ENCODE measurements at regions not wholly inside any gene's neighbourhood (a gene's known extent, or its start where the extent isn't known, plus 50 kb on each side); places are given as distances from the start of the nearest gene placed in this dataset.
"Not testable (repeated sequence)": the region's sequence is repeated elsewhere in the genome, so short reads cannot be mapped to it uniquely, and the experiment has no call there.

DNA sequence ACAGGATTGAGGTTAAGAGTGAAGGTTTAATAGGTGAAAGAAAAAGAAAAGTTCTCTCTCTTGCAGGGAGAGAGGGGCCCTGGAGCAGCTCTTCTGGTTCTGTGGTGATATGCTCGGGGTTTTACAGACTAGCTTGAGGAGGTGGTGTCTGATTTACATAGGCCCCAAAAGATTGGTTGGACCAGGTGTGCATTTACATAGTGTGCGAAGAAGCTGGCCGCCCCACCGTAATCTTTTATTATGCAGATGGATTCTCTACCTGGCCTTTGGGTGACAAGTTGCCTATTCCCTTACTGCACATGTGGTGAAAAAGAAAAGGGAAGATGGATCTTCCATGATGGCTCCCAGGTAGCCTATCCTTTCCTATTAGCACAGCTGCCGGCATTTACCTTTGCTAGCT is 219.9 kb upstream of the GRIA4 start:
- Mint-ChIP-seq H3K9me3 (ENCODE audit: low read depth) (no peaks in the 10 kb centered on the region), H3K27me3 (no peaks in the 10 kb centered on the region), H3K4me3 (no peak overlapping the region), H3K36me3 (no peaks in the 10 kb centered on the region), H3K27ac (no peak overlapping the region), H3K4me1 (ENCODE audit: low read depth) (no peaks in the 10 kb centered on the region)

GRCh38 chr11:105388006-105388405 is 221.9 kb upstream of the GRIA4 start:
- Mint-ChIP-seq H3K36me3 (no peaks in the 10 kb centered on the region), H3K9me3 (ENCODE audit: low read depth) (no peaks in the 10 kb centered on the region), H3K4me1 (ENCODE audit: low read depth) (no peaks in the 10 kb centered on the region), H3K4me3 (no peak overlapping the region), H3K27me3 (no peaks in the 10 kb centered on the region), H3K27ac (no peak overlapping the region)

DNA sequence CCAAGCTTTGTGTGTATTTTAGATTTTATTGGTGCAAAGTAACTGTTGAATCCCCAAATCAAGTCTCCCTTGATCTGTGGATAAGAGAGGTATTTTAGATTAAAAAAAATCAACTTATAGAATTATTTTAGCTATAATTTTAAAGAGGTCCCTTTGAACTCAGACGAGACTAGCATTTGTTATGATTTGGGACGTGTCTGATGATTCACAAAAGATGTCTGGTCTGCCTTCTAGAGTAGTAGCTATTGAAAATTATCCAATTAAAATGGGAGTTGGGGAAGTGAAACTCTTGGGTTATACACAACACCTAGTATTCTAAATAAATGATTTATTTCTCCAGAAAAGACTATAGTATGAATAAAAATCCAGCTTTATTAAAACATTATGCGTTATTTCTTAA is 227.9 kb upstream of the GRIA4 start:
- Mint-ChIP-seq H3K9me3 (ENCODE audit: low read depth) (no peaks in the 10 kb centered on the region), H3K27me3 (peaks cover 4% of the 10 kb centered on the region), H3K4me3 (no peak overlapping the region), H3K4me1 (ENCODE audit: low read depth) (no peaks in the 10 kb centered on the region), H3K27ac (no peak overlapping the region), H3K36me3 (no peaks in the 10 kb centered on the region)

DNA sequence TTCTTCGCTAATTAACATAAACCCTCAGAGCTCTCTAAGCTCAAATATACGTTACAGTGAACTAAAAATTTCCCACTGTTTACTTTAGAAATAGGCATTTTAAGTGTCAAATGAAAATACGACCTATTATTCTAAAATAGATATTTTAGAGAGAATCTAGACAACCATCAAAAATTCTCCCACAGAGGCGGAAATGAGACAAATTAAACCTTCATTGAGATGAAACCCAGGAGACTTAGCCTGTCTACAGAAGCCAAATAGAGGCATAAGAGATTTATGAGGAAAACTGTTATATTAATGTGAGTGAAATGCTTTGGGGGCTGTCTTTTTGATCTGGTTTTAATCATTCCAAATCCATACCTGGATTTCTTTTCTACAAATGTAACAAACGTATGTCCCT is 232.0 kb upstream of the GRIA4 start:
- Mint-ChIP-seq H3K9me3 (ENCODE audit: low read depth) (peaks cover 9% of the 10 kb centered on the region), H3K27ac (no peak overlapping the region), H3K4me1 (ENCODE audit: low read depth) (no peaks in the 10 kb centered on the region), H3K4me3 (no peak overlapping the region), H3K36me3 (no peaks in the 10 kb centered on the region), H3K27me3 (peaks cover 4% of the 10 kb centered on the region)

DNA sequence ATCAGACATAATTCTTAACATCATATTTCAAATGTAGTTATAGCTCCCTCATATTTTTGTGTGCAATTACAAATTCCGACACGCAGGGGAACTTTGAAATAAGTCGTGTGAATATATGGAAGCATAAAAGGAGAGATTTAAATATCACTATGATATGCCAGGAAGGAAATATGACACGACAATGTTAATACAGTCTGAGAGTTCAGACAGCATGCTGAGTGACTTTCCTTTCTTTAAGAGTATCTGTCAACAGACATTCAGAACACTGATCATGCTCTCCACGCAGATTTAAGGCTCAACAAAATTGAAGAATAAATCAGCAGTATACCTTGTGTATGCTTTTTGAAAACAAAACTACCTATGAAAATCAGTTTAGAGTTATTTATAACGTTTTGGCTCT is 232.6 kb upstream of the CARD18 start:
- Mint-ChIP-seq H3K36me3 (no peaks in the 10 kb centered on the region), H3K4me1 (ENCODE audit: low read depth) (no peaks in the 10 kb centered on the region), H3K9me3 (ENCODE audit: low read depth) (peaks cover 9% of the 10 kb centered on the region), H3K27me3 (no peaks in the 10 kb centered on the region), H3K4me3 (no peak overlapping the region), H3K27ac (no peak overlapping the region)

DNA sequence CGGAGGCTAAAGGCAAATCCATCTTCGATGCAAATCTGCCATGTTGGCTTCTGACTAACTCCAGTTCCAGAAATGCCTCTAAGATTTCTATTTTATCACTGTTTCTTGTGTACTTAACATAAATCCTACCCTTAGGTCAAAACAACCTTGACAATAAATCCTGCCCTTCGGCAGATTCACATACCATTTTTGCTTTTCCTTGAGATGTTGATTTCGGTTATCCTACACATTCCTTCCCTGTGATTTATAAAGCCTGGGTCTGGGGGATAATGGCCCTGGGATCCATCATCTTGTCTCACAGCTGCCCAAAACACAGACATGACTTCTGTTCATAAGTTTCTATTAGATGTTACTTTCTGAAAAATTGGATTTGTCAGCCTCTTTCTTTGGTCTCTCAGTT is 231.7 kb upstream of the CARD18 start:
- Mint-ChIP-seq H3K27ac (no peak overlapping the region), H3K27me3 (no peaks in the 10 kb centered on the region), H3K36me3 (no peaks in the 10 kb centered on the region), H3K4me3 (no peak overlapping the region), H3K4me1 (ENCODE audit: low read depth) (no peaks in the 10 kb centered on the region), H3K9me3 (ENCODE audit: low read depth) (peaks cover 5% of the 10 kb centered on the region)

DNA sequence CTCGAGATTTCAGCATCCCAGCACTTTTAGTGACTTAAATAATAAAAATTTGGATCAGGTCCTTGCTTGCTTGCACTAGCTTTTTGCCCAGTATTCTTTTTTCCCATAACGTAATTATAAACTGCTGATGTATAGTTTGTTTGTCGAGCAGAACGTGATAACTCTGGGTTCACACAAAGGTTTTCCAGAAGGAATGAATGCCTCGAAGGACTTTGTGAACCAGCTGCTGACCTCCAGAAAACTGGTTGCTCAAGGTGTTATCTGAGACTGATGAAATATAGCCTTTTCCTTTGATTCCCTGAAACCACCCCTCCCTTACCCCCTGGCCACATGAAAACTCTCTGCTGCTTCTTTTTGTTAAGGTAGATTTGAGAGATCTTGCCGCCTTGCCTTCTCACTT is 229.1 kb upstream of the CARD18 start:
- Mint-ChIP-seq H3K36me3 (no peaks in the 10 kb centered on the region), H3K9me3 (ENCODE audit: low read depth) (no peaks in the 10 kb centered on the region), H3K4me3 (no peak overlapping the region), H3K27ac (no peak overlapping the region), H3K4me1 (ENCODE audit: low read depth) (no peaks in the 10 kb centered on the region), H3K27me3 (no peaks in the 10 kb centered on the region)

DNA sequence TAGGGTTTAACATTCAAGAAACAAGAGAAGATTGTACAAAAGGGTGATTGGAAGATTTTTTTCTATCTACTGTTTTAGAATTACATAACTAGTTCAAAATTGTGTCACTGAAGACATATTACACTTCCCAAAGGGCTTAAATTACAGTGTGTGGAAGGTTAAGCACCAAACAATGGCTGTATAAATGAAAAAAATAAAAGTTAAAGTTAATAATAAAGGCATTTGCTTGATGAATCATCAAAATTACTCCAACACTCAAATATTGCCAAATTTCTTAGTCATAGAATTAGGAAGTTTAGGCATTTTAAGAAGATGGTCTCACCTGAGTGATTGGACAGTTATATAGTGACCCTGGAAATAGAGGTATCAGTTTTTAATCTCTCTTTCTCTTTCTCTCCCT is 227.6 kb upstream of the CARD18 start:
- Mint-ChIP-seq H3K4me3 (no peak overlapping the region), H3K36me3 (no peaks in the 10 kb centered on the region), H3K27ac (no peak overlapping the region), H3K4me1 (ENCODE audit: low read depth) (no peaks in the 10 kb centered on the region), H3K9me3 (ENCODE audit: low read depth) (no peaks in the 10 kb centered on the region), H3K27me3 (no peaks in the 10 kb centered on the region)

DNA sequence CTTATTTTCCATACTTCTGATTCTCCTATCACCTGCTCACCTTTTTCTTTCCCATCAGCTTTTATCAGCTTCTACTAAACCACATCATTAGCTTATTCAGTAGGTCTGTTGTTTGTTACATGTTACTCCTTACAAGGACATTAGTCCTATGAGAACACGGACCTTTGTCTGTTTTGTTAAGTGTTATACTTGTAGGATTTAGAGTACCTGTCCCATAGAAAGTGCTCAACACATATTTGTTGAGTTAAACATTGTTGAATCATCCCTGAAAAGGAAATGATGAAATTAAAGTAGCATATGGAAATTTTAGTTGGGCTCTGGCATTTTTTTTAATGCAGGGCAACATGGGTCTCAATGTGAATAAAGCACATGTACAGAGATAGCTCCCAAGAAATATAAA is 222.1 kb upstream of the CARD18 start:
- no peaks in the 10 kb centered on the region for H3K9me3 Mint-ChIP-seq (ENCODE audit: low read depth)
- no peak overlapping the region for H3K27ac Mint-ChIP-seq
- H3K27me3 Mint-ChIP-seq, result peaks cover 4% of the 10 kb centered on the region
- no peak overlapping the region for H3K4me3 Mint-ChIP-seq
- no peaks in the 10 kb centered on the region for H3K4me1 Mint-ChIP-seq (ENCODE audit: low read depth)
- no peaks in the 10 kb centered on the region for H3K36me3 Mint-ChIP-seq

DNA sequence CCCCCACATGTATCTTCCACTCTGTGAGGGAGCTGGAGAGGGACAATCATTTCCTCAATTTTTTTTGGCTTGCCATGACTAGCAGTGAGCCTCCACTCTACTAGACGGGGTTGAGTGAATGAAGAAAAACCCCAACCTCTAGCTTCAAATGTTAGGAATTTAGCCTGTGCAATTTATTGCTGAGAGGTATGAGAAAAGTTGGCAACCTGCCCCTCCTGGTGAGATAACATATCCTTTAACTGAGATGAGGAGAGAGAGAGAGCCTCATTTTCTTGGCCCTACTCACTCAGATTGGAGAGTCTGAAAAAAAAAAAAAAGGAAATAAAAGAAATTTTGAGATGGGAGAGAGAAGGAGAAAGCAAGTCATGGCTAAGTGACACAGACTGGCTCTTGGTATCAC is 218.2 kb upstream of the CARD18 start:
- Mint-ChIP-seq H3K4me1 (ENCODE audit: low read depth) (no peaks in the 10 kb centered on the region), H3K27ac (no peak overlapping the region), H3K4me3 (no peak overlapping the region), H3K27me3 (peaks cover 4% of the 10 kb centered on the region), H3K36me3 (no peaks in the 10 kb centered on the region), H3K9me3 (ENCODE audit: low read depth) (no peaks in the 10 kb centered on the region)

DNA sequence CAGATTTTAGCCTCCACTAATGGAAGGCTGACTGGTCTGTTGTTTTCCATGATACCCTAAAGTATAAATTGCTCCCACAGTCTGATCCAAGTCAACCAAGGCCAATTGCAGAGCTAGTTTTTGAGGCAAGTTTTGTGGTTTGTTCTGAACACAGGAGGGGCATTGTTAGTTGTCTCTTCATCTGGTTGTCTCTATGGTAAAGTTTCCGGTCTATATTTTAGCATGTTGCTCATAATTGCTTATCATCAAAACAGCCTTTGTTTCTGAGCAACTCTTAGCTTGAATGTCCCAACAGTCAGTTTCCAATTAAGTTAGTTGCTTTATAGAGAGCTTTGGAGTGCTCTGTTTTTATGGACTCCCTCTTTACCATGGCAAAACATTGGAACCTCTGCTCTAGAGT is 217.6 kb upstream of the CARD18 start:
- Mint-ChIP-seq H3K9me3 (ENCODE audit: low read depth) (no peaks in the 10 kb centered on the region), H3K27me3 (peaks cover 4% of the 10 kb centered on the region), H3K4me1 (ENCODE audit: low read depth) (no peaks in the 10 kb centered on the region), H3K4me3 (no peak overlapping the region), H3K36me3 (no peaks in the 10 kb centered on the region), H3K27ac (no peak overlapping the region)

- H3K9me3 Mint-ChIP-seq (ENCODE audit: low read depth), result peaks cover 18% of the 10 kb centered on the region
- not testable (repeated sequence) for H3K27me3 Mint-ChIP-seq
These were observed 210.3 kb upstream of the CARD18 start for GRCh38 chr11:105349867-105350266.

DNA sequence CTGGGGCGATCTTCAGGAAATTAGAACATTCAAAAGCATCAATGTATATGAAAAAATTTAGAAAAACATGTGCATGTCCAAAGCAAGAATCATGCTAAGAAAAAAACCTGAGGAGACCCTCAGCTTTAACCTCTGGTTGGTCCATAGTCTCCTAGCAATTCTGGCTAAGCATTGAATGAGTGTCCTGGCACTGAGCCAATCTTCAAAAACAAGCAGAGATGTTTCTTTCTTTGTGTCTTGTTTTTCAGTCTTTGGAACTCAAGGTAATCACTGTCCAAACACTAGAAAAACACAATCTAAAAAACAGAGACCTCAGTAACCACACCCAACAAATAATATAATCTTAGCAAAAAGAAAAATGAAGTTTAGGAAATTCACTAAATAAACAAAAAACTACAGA is 205.4 kb upstream of the CARD18 start:
- no peak overlapping the region for H3K27ac Mint-ChIP-seq
- H3K4me1 Mint-ChIP-seq (ENCODE audit: low read depth), result no peaks in the 10 kb centered on the region

More at GRCh38 chr11:105349867-105350266, 210.3 kb upstream of the CARD18 start:
- H3K36me3 Mint-ChIP-seq; H3K4me1 Mint-ChIP-seq (ENCODE audit: low read depth); H3K4me3 Mint-ChIP-seq; H3K27ac Mint-ChIP-seq: not testable (repeated sequence)

DNA sequence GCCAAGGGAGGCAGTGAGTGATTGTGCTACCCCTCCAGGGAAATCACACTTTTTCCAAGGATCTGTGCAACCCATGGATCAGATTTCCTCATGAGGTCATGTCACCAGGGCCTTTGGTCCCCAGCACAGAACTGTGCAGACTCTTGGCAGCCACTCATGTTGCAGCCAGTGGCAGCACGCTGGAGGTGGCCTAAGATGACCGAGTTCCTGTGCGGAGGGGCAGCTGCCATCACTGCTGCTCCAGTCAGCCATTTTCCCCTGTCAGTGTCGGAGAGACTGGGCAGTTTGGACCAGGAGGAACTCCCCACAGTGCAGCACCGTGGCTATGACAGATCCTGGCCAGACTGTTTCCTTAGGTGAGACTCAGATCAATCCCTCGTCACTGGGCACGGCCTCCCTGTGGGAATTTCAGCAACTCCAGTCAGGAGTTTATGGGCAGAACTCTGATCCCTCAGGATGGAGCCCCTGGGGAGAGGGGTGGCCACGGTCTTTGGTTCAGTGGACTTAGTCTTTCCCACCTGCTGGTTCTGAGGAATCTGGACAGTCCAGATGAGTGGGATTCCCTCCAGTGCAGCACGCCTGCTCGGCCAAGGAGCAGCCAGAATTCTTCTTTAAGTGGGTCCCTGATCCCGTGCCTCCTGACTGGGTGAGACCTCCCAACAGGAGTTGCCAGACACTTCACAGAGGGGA is 194.6 kb upstream of the CARD18 start:
- Mint-ChIP-seq H3K4me3 (no peak overlapping the region), H3K27ac (no peak overlapping the region), H3K27me3 (peaks cover 2% of the 10 kb centered on the region), H3K9me3 (ENCODE audit: low read depth) (peaks cover 4% of the 10 kb centered on the region), H3K36me3 (no peaks in the 10 kb centered on the region), H3K4me1 (ENCODE audit: low read depth) (no peaks in the 10 kb centered on the region)

More for the DNA sequence above, 205.4 kb upstream of the CARD18 start:
- no peaks in the 10 kb centered on the region for H3K27me3 Mint-ChIP-seq
- H3K36me3 Mint-ChIP-seq, result no peaks in the 10 kb centered on the region
- H3K9me3 Mint-ChIP-seq (ENCODE audit: low read depth), result peaks cover 13% of the 10 kb centered on the region
- H3K4me3 Mint-ChIP-seq, result no peak overlapping the region

GRCh38 chr11:105333153-105333552 is 193.6 kb upstream of the CARD18 start:
- Mint-ChIP-seq H3K4me3 (no peak overlapping the region), H3K27ac (no peak overlapping the region), H3K9me3 (ENCODE audit: low read depth) (peaks cover 4% of the 10 kb centered on the region), H3K36me3 (no peaks in the 10 kb centered on the region), H3K4me1 (ENCODE audit: low read depth) (no peaks in the 10 kb centered on the region), H3K27me3 (no peaks in the 10 kb centered on the region)

- Mint-ChIP-seq H3K27me3 (no peaks in the 10 kb centered on the region), H3K36me3 (no peaks in the 10 kb centered on the region), H3K27ac (no peak overlapping the region), H3K9me3 (ENCODE audit: low read depth) (peaks cover 4% of the 10 kb centered on the region), H3K4me1 (ENCODE audit: low read depth) (no peaks in the 10 kb centered on the region), H3K4me3 (no peak overlapping the region)
These were observed 192.6 kb upstream of the CARD18 start for GRCh38 chr11:105332171-105332570.
